ENCODE measurements at regions not wholly inside any gene's neighbourhood (a gene's known extent, or its start where the extent isn't known, plus 50 kb on each side); places are given as distances from the start of the nearest gene placed in this dataset.

DNA sequence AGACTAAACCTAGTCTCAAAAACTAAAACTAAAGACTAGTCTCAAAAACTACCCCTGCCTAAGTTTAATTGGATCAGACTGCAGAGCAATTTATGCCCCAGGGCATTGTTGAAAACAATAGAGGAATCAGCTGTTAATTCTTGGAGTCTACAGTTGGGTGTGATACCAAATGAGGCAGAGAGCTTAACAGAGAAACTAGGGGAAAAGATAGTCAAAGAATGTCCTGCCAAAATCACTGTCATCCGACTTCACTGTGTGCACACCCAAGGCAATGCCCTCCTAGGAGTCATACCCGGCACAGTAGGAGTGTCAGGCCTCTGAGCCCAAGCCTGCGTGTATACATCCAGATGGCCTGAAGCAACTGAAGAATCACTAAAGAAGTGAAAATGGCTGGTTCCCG lies 90.5 kb upstream of the TOMM7 start:
- TF ChIP-seq, protein P1, sequence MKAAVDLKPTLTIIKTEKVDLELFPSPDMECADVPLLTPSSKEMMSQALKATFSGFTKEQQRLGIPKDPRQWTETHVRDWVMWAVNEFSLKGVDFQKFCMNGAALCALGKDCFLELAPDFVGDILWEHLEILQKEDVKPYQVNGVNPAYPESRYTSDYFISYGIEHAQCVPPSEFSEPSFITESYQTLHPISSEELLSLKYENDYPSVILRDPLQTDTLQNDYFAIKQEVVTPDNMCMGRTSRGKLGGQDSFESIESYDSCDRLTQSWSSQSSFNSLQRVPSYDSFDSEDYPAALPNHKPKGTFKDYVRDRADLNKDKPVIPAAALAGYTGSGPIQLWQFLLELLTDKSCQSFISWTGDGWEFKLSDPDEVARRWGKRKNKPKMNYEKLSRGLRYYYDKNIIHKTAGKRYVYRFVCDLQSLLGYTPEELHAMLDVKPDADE (IDR thresholded peaks at IDR 0.05): no peak
- TF ChIP-seq, protein P2, sequence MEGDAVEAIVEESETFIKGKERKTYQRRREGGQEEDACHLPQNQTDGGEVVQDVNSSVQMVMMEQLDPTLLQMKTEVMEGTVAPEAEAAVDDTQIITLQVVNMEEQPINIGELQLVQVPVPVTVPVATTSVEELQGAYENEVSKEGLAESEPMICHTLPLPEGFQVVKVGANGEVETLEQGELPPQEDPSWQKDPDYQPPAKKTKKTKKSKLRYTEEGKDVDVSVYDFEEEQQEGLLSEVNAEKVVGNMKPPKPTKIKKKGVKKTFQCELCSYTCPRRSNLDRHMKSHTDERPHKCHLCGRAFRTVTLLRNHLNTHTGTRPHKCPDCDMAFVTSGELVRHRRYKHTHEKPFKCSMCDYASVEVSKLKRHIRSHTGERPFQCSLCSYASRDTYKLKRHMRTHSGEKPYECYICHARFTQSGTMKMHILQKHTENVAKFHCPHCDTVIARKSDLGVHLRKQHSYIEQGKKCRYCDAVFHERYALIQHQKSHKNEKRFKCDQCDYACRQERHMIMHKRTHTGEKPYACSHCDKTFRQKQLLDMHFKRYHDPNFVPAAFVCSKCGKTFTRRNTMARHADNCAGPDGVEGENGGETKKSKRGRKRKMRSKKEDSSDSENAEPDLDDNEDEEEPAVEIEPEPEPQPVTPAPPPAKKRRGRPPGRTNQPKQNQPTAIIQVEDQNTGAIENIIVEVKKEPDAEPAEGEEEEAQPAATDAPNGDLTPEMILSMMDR (conservative IDR thresholded peaks at IDR 0.05; ENCODE audit: low read depth in 2 of 2): no peak
